Panc1 (cell line): ENCODE measurements at regions not wholly inside any gene's neighbourhood (a gene's known extent, or its start where the extent isn't known, plus 50 kb on each side); places are given as distances from the start of the nearest gene placed in this dataset.

ENCODE experiments used
- ATAC-seq: fragments of 200-7000 bp; cut with Tn5 transposase; 2 replicates; pipeline ENCODE4 v1.9.1; 2020; ENCODE audit warnings: mild to moderate bottlenecking, moderate library complexity
- BruUV-seq: library from RNA; stranded (reverse); fragments of 400-500 nt; replicated peaks from 2 replicates; lab custom pipeline; 2021; lab: Mats Ljungman, UMichigan
- CTCF ChIA-PET: fragments of 300-600 bp; sonication (Branson Sonifier 250); formaldehyde crosslinking; loops from one replicate; lab custom pipeline; 2022; ENCODE audit warnings: antibody characterized with exemption; lab: Charles Lee
- POLR2A ChIA-PET: fragments of 300-600 bp; sonication (Branson Sonifier 250); formaldehyde crosslinking; loops from one replicate; lab custom pipeline; 2022; ENCODE audit warnings: antibody characterized with exemption; lab: Charles Lee
- DNase-seq: peaks from one replicate; pipeline ENCODE4 v3.0.0-alpha.2; 2010; ENCODE audit warnings: low read depth, low spot score
- H3K27ac ChIP-seq: 2 replicates; pipeline ENCODE4 v1.5.1; 2011; ENCODE audit warnings: mild to moderate bottlenecking, low read length, inconsistent platforms
- H3K27me3 ChIP-seq: fragments of 200-500 bp; sonication (Bioruptor generic); 2 replicates; pipeline ENCODE4 v1.6.0; 2014; ENCODE audit warnings: low read length, inconsistent platforms; ENCODE audit not compliant: control insufficient read depth, insufficient read depth
- H3K36me3 ChIP-seq: fragments of 200-500 bp; sonication (Bioruptor generic); 2 replicates; pipeline ENCODE4 v1.5.1; 2014; ENCODE audit warnings: inconsistent platforms, mild to moderate bottlenecking, low read length, moderate library complexity; ENCODE audit not compliant: control insufficient read depth, insufficient read depth
- H3K4me1 ChIP-seq: 2 replicates; pipeline ENCODE4 v1.5.1; 2011; ENCODE audit warnings: inconsistent platforms, mild to moderate bottlenecking, low read length, moderate library complexity; ENCODE audit not compliant: control insufficient read depth, insufficient read depth
- H3K4me3 ChIP-seq, 2 experiments: 2 replicates each; pipeline ENCODE4 v1.5.1; 2011 to 2012; ENCODE audit warnings: low read depth in 2 of 2, low read length in 2 of 2, mild to moderate bottlenecking in 2 of 2, inconsistent platforms in 1 of 2, moderate library complexity in 1 of 2
- H3K9me3 ChIP-seq: fragments of 200-500 bp; sonication (Bioruptor generic); 2 replicates; pipeline ENCODE4 v1.5.1; 2014; ENCODE audit warnings: low read depth, mild to moderate bottlenecking, inconsistent platforms, low read length, moderate library complexity; ENCODE audit not compliant: control insufficient read depth, insufficient read depth
- POLR2AphosphoS5 ChIP-seq: IDR thresholded peaks from 2 replicates; pipeline ENCODE4 v1.6.1; 2012; ENCODE audit warnings: mild to moderate bottlenecking, low read depth, low read length, moderate library complexity
- SIN3A ChIP-seq: IDR thresholded peaks from 2 replicates; pipeline ENCODE4 v1.6.1; 2012; ENCODE audit warnings: low read depth, mild to moderate bottlenecking, low read length, moderate library complexity, borderline replicate concordance; ENCODE audit not compliant: insufficient read depth
- TCF7L2 ChIP-seq: IDR thresholded peaks from 2 replicates; pipeline ENCODE4 v1.6.1; 2011; ENCODE audit warnings: mild to moderate bottlenecking, low read depth, low read length, inconsistent platforms
- in situ Hi-C: cut with HindIII; loops from 2 replicates; pipeline ENCODE4 v1.10.0; 2016; ENCODE audit warnings: low sequenced_read_pairs, low pct_unique_long_range_greater_than_20kb
- intact Hi-C: fragments of 100-400 bp; cut with micrococcal nuclease; formaldehyde crosslinking; loops from one replicate; pipeline ENCODE4 v1.10.0; 2022; ENCODE audit not compliant: unreplicated experiment
- TF ChIP-seq, protein P1 (sequence below), 2 experiments: IDR thresholded peaks; 2 replicates each; pipeline ENCODE4 v1.6.1; 2011 to 2012; ENCODE audit warnings: low read depth in 2 of 2, control low read depth in 1 of 2, low read length in 1 of 2, mild to moderate bottlenecking in 1 of 2, moderate library complexity in 1 of 2; ENCODE audit not compliant: insufficient read depth in 1 of 2
- TF ChIP-seq, protein P2 (sequence below): fragments of 450-650 bp; IDR thresholded peaks from 2 replicates; pipeline ENCODE4 v1.5.1; 2017; ENCODE audit warnings: mild to moderate bottlenecking

- Histone ChIP-seq H3K27me3 (no peaks in the 10 kb centered on the region), H3K9me3 (no peaks in the 10 kb centered on the region), H3K4me1 (no peaks in the 10 kb centered on the region), H3K4me3 (no peak overlapping the region), H3K27ac (no peak overlapping the region), H3K36me3 (no peaks in the 10 kb centered on the region)
- TF ChIP-seq TCF7L2 (no peak), POLR2AphosphoS5 (no peak), SIN3A (no peak)
- TF ChIP-seq, protein P1, sequence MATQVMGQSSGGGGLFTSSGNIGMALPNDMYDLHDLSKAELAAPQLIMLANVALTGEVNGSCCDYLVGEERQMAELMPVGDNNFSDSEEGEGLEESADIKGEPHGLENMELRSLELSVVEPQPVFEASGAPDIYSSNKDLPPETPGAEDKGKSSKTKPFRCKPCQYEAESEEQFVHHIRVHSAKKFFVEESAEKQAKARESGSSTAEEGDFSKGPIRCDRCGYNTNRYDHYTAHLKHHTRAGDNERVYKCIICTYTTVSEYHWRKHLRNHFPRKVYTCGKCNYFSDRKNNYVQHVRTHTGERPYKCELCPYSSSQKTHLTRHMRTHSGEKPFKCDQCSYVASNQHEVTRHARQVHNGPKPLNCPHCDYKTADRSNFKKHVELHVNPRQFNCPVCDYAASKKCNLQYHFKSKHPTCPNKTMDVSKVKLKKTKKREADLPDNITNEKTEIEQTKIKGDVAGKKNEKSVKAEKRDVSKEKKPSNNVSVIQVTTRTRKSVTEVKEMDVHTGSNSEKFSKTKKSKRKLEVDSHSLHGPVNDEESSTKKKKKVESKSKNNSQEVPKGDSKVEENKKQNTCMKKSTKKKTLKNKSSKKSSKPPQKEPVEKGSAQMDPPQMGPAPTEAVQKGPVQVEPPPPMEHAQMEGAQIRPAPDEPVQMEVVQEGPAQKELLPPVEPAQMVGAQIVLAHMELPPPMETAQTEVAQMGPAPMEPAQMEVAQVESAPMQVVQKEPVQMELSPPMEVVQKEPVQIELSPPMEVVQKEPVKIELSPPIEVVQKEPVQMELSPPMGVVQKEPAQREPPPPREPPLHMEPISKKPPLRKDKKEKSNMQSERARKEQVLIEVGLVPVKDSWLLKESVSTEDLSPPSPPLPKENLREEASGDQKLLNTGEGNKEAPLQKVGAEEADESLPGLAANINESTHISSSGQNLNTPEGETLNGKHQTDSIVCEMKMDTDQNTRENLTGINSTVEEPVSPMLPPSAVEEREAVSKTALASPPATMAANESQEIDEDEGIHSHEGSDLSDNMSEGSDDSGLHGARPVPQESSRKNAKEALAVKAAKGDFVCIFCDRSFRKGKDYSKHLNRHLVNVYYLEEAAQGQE (IDR thresholded peaks at IDR 0.05; ENCODE audit: insufficient read depth in 1 of 2, low read depth in 2 of 2, low read length in 1 of 2): no peak
- TF ChIP-seq, protein P2, sequence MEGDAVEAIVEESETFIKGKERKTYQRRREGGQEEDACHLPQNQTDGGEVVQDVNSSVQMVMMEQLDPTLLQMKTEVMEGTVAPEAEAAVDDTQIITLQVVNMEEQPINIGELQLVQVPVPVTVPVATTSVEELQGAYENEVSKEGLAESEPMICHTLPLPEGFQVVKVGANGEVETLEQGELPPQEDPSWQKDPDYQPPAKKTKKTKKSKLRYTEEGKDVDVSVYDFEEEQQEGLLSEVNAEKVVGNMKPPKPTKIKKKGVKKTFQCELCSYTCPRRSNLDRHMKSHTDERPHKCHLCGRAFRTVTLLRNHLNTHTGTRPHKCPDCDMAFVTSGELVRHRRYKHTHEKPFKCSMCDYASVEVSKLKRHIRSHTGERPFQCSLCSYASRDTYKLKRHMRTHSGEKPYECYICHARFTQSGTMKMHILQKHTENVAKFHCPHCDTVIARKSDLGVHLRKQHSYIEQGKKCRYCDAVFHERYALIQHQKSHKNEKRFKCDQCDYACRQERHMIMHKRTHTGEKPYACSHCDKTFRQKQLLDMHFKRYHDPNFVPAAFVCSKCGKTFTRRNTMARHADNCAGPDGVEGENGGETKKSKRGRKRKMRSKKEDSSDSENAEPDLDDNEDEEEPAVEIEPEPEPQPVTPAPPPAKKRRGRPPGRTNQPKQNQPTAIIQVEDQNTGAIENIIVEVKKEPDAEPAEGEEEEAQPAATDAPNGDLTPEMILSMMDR: no peak
- ChIA-PET CTCF (no interaction called here), POLR2A (no interaction called here)
- in situ Hi-C loops (no loop called here), intact Hi-C loops (no loop called here)
- BruUV-seq: no TSS peak
- DNase-seq (peak; percentile 25), ATAC-seq (no peak; the same call in 1 of the 2 replicates)
Observed at GRCh38 chr14:71290960-71291466, 383.8 kb downstream of the PCNX1 start.

DNA sequence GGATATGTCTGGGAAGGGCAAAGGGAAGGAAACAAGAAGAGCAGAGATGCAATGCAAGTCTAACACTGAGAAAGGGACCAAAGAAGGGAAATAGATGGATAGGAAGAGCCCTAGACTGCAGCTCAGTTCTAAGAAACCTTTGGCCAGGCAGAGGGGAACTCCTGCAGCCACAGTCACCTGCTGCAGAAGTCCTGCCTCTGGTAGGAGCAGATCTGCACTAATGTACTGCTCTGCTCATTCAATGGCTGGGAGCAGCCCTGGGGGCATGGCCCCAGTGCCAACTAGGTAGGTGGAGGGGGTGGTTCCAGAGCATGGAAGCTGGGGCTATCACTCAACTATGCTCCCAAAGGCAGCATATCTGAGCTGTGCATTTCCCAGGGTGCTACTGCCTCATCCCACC, 388.9 kb downstream of the PCNX1 start:
- H3K27ac ChIP-seq: no peak overlapping the region
- ATAC-seq (no peak), DNase-seq (no peak)
- BruUV-seq: no TSS peak
- H3K27me3 ChIP-seq: no peaks in the 10 kb centered on the region
- H3K9me3 ChIP-seq: no peaks in the 10 kb centered on the region
- TF ChIP-seq POLR2AphosphoS5 (no peak), TCF7L2 (no peak), SIN3A (no peak)
- TF ChIP-seq, protein P2: no peak
- TF ChIP-seq, protein P1 (IDR thresholded peaks at IDR 0.05; ENCODE audit: insufficient read depth in 1 of 2, low read depth in 2 of 2, low read length in 1 of 2): no peak
- in situ Hi-C loops: no loop called here
- ChIA-PET CTCF (no interaction called here), POLR2A (interaction anchor here (0.6 kb wide), 1 partner anchor 267 kb away, joined by 3 read pairs; no protein-coding TSS in a partner anchor)
- no peaks in the 10 kb centered on the region for H3K4me1 ChIP-seq
- intact Hi-C loops: no loop called here
- H3K36me3 ChIP-seq: no peaks in the 10 kb centered on the region
- no peak overlapping the region for H3K4me3 ChIP-seq
